HG02610 (cell line): ENCODE measurements at regions not wholly inside any gene's neighbourhood (a gene's known extent, or its start where the extent isn't known, plus 50 kb on each side); places are given as distances from the start of the nearest gene placed in this dataset.
"Not testable (repeated sequence)": the region's sequence is repeated elsewhere in the genome, so short reads cannot be mapped to it uniquely, and the experiment has no call there.

Source experiments
- ATAC-seq: cut with Tn5 transposase; IDR thresholded peaks from one replicate; pipeline ENCODE4 v1.9.1; 2021; ENCODE audit warnings: mild to moderate bottlenecking, moderate library complexity; ENCODE audit not compliant: unreplicated experiment

DNA sequence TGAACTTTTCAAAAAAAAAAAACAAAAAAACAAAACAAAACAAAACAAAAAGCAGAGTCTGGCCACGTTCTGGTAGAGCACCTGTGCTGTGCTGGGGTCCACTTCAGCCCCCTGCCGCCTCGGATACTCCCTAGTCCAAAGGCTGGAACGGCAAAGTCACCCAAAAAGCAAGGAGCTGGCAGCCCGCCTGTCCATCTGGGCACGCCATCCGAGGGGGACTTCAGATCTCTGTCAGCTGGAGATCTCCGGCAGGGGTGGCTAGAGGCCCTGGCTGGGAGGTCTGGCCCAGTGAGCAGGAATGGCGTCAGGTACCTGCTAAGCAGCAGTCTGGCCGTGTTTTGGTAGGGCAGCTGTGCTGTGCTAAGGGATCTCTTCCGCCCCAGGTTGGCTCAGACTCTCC lies 152.3 kb upstream of the ZNF516 start:
- no peak for ATAC-seq

DNA sequence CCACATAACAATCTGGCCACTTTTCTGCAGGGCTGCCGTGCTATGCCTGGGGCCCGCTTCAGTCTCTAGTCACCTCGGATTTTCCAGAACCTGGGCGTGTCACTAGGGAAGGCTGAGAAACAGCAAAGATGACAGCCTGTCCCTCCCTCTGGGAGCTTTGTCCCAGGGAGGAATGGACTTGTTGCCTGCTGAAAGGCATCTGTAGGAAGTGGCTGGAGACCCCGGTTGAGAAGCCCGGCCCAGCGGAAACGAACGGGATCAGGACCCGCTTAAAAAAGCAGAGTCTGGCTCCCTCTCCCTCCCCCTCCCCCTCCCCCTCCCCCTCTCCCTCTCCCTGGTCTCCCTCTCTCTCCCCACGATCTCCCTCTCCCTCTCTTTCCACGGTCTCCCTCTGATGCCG lies 149.5 kb upstream of the ZNF516 start:
- no peak for ATAC-seq

DNA sequence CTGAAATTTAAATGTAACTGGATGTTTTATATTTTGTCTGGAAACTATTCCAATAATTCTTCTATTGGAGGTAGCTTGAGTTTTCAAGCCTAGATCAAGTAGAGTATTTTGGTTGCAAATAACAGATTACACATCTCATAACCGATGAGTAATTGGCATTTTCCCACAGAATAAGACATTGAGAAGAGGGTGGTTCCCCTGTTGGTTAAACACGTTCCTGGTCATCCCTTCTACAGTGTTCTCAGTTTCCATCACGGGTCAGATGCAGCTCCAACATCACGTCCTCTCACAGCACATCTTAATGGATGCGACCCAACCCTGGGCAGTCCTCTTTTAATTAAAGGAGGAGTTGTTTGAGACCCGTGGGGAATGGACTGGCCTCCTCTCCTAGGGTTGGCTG lies 149.0 kb upstream of the ZNF516 start:
- ATAC-seq = no peak

DNA sequence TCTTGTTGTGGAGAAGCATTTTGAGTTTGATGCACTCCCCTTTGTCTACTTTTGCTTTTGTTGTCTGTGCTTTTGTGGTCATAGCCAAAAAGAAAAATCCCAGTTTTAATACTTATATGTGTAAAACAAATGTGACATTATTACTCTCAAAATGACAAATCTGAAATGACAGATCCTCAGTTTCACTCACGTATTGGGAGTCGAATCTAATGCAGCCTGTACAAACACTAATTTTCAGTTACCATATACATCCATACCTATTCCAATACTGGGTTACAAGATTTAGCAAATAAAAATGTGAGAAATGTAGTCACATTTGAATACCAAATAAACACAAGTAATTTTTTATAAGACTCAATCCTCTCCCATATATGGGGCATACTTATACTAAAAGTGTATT lies 148.2 kb upstream of the ZNF516 start:
- no peak for ATAC-seq

DNA sequence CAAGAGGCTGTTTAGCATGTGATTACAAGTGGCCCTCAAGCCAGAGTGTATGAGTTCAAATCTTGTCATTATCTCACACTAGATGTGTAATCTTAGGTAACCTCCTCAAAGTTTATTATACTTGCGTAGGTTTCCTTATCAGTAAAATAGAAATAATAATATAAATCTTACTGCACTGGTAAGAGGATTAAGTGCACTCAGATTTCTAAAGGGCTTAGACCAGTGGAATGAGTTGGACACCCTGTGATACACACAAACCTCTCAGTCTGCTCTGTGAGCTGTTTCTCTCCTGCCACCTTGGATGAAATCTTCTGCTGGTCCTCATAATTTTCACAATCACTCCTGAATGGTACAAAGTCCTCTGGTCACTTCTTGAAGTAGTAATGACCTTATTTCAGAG lies 145.4 kb upstream of the ZNF516 start:
- no peak for ATAC-seq

DNA sequence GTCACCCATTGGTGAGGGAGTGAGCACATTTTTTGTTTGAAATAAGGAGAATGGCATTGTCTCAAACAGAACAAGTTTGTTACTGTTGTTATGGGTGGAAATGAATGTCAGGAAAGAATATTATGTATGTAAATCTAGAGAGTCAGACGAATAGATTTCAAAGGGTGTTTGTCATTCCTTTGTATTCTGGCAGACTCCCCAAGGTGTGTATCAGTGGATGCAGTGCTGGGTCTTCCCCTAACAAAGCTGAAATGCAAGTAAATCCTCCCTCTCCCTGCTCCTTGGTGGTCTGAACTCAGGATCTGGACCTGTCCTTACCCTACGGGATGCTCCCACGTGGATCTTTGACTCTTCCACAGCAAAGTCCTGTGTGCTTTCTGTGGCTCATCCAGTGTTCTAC lies 139.5 kb upstream of the ZNF516 start:
- no peak for ATAC-seq

DNA sequence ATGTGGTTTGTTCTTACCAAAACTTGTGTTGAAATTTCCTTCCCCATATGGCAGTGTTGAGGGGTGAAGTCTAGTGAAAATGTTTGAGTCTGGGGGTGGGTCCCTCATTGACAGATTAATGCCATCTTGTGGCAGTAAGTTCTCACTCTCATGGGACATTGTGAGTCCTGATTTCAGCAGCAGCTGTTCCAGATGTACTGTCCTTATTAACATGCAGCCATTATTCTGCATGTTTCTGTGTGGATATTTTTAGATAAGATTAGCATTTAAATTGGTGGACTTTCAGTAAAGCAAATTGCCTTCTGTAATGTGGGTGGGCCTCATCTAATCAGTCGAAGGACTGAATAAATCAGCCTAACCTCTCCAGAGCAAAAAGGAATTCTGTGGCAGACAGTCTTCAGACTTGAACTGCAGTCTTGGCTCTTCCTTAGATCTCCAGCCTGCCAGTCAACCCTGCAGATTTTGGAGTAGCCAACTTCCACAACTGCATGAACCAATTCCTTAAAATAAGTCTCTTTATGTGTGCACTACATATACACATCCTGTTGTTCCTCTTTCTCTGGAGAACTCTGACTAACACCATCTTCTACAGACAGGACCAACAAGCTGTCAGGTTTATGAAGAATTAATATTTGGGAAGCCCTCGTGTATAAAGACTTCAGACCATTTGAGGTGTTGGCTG lies 138.7 kb upstream of the ZNF516 start:
- no peak for ATAC-seq

DNA sequence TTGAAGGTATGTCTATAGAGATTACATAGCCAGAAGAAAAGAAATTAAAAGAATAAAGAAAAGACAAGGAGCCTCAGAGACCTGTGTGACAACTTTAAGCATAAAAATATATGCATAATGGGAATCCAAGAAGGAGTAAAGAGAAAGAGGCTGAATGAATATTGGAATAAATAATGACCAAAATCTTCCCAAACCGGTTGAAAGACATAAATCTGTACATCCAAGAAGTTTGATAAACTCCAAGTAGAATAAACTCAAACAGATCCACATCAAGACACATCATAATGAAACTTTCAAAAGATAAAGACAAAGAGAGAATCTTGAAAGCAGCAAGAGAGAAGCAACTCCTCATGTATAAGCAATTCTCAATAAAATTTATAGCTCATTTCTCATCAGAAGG lies 132.4 kb upstream of the ZNF516 start:
- ATAC-seq = no peak

DNA sequence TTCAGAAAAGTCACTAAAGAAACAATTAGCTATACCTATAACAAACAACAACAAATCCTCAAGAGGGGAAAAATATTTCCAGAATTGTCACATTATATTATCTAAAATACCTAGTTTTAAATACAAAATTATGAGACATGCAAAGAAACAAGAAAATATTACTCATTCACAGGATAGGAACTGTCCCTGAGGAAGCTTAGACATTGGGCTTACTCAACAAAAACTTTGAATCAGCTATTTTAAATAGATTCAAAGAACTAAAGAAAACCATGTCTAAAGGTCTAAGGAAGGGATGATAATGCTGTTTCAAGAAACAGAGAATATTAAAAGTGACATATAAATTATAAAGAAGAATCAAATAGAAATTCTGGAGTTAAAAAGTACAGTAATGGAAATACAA lies 131.9 kb upstream of the ZNF516 start:
- no peak for ATAC-seq

DNA sequence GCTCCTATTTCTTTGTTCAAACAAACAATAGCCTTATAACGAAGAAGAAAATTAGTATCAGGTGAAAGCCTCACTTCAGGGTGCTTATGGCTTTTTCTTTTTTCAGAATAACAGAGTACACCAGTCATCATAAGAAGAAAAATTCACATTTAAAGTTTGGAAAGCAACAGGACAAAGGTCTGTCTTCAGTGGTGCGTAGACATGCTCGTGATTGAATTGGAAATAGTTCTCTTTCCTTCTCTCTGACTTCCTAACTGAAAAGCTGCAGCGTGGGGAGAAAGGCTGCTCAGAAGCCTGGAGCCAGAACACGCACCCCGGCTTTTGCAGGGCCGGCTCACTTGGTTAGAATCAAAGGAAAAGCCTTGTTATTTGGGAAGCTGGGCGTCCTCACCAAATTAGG lies 127.6 kb upstream of the ZNF516 start:
- ATAC-seq = no peak

DNA sequence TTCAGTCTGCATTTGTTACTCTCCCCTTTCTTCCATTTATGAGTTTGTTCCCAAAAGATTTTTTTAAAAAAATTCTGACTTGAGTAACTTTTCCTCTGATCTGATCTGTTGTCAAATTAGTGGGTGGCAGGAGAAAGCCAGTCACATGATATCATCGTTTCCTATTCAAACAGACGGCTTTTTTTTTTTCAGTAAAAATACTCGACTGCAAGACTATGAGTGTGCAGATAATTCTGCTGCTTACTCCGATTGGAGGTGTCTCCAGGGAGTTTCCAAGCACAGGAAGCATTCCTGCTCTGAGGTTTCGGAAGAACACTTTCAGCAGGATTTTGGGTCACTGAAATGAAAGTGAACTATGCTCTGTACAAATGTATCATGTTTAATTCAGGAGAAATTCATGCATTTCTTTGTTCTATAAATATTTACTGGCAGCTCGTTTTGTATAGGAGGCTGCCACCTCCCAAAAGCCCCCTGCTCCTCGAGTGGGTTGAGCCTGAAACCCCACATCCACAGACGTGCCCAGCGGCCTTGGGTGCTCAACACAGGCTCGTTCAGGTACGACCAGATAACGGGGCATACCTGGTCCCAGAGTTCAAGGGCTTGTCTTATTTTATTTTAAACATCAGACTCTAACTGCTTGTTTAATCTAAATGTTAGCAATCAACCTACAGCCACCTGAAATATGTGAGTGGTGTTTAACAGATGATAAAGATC lies 126.9 kb upstream of the ZNF516 start:
- ATAC-seq = no peak

DNA sequence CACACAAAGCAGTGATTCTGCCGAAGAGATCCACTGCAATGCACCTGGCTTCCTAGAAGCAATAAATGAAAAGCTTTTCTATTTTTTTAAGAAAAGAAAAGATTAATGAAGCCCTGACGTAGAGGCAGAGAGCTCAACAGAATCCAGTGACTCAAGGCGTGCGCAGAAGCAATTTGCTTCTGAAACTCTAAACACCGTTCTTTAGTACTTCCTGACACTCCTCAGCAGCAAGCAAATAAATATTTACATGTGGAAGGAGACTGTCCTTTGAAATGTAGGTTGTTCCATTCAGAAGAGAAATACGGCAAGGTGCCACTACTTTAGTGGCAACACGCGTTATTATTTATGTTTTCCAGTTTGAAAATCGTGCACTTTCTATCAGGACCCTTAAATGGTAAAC lies 126.2 kb upstream of the ZNF516 start:
- no peak for ATAC-seq

DNA sequence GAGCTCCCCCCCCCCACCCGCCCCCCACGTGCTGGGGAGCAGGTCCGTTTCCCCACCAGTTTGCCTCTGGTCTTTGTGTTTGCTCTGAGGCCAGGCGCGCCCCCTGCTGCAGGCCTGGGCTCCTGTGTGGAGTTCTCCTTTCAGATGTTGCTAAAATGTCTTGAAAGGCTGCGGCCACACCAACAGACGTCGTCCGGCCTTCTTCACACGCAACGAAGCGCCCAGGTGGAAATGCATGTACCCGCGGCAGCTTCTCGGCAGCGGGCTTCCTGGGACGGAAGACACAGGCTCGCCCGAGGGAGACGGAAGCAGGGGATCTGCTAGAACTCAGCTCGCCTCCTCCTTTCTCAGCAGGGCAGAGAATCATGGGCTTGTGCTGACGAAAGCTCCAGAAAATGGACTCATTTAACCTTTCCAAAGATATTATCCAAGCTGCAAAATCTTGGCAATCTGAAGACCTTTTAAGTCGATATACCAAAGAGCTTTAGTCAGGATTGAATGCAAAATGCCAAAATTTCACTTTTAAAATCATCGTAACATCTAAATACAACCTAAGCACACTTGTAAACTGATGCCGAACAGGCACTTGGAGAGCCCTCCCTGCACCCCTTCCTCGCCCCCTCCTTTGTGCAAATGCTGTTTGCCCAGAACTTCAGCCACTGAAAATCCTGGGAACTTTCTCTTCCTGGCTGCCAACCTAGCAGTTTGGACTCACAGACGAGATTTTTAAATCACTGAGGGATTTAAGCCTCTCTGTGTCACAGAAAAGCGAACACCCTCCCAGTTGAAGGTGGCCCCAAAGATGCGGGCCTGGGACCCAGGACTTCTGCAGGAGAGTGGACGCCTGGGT lies 125.5 kb upstream of the ZNF516 start:
- ATAC-seq = peak; percentile 84

DNA sequence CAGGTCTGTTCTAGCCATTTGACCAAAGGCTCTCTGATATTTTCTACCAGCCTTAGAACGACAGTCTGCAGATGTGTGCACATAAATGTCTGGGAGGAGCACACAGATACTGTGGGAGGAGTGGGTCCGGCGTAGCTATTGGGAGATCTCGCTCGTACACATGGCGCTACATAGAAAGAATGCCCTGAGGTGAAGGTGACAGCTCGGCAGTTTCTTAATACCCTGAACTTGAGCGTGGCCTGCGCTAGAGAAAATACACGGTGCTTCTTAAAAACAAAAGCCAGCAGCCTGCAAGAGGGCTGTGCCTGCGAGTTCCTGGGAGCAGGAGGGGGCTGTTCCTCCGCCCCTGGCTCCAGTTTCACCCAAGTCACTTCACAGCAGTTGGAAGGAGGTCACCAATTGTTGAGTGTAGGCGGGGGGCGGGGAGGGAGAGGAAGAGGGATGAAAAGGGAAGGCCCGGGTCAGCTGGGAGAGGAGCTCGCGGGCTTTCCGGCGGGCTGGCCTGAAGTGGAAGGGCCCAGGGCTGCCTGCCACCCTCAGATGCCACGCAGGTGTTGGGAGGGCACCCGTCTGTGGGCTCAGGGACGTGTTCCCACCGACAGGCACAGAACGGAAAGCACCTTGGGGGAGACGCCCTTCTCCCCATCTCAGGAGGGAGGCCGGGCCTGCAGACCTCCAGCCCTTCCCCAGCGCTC lies 124.7 kb upstream of the ZNF516 start:
- ATAC-seq = no peak

DNA sequence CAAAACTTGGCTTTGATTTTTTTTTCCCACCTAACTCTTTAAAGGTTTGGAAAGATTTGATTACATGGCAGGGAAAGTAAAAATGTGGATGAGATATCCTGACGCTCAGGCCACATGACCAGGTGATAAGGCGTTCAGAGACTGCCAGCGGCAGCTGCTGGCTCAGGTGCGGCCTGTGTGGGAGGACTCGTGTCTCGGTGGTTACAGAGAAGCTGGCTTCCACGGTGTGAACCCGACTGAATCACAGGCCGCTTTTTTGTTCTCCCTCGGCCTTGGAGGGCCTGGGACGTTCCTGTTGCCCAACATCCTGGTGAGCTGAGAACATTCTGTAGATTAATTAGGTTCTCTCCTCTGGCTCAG lies 124.2 kb upstream of the ZNF516 start:
- no peak for ATAC-seq

DNA sequence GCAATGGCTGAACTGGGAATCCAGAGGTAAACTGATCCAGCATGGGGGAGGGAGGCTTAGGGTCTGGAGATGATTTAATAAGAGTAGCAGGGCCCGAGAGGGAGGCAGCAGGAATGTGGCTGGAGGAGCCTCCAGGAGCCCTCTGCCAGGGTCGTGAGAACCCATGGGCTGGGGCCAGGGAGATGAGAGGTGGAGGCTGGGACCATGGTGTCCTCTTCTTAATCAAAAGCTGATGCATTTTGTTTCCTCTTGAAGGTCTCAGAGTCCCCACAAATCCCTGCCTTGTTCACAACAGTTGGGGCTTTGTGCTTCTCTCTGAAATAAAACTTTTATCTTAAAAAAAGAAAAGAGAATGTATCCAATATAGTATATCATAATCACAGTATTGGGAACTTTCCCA lies 123.7 kb upstream of the ZNF516 start:
- no peak for ATAC-seq

DNA sequence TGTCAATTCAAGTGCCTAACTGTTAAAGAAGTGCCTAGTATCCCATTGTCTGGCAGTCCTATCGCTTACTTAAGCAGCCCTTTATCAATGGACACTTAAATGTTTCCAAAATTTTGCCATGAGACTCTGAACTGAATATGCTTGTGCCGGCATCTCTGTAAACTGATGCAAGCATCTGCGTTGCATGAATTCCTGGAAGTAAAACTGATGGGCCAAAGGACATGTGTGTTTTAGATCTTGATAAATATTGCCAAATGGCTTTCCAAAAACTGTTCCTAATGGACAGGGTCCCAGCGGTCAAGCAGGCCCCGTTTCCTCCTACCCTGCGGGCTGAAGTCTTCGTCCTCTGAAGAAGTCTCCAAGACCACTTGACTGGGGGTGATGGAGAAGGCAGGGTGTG lies 121.3 kb upstream of the ZNF516 start:
- no peak for ATAC-seq

DNA sequence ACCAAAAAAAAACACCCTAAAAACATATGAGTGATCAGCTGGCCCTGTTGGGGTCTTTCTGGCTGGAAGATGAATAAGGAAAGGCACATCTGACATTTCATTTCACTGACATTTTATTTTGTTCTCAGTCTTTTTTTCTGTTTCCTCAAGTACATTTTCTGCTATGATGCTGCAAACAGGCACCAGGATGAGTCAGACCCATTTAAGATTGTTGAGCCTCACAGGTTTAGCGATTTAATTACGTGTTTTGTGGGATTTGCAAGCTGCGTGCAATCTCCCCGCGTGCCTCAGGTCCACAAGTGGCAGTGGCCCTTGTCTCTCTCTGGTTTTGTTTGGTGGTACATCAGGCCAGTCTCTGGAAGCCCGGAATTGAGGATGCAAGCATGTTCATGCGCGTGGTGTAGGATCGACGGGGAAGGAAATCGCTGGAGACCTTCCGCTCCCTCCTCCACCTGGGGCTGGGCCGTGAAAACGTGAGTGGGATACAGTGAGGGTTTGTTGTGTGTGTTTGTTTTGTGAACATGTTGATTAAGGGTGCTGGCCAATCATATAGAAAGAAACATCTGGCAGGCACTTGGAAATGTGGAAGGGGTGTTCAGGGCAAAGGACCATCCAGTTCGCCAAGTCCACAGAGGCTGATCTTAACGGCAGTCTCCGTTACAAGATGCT lies 120.2 kb upstream of the ZNF516 start:
- ATAC-seq = no peak

DNA sequence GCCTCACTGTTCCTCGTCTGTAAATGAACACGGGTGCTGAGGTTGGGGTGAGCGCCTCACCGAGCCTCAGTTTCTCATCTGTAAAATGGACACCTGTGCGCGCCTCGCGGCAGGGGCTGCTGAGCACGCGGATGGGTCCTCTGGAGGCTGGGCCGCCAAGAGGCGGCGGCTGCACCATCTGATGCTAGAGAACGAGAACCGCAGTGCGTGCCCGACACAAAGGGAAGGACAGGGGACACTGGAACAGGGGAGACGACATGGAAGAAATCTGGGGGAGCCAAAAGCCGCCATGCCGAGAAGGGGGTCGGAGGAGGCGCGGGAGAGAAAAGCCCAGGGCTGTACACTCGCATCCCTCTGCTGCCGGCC lies 118.7 kb upstream of the ZNF516 start:
- no peak for ATAC-seq

DNA sequence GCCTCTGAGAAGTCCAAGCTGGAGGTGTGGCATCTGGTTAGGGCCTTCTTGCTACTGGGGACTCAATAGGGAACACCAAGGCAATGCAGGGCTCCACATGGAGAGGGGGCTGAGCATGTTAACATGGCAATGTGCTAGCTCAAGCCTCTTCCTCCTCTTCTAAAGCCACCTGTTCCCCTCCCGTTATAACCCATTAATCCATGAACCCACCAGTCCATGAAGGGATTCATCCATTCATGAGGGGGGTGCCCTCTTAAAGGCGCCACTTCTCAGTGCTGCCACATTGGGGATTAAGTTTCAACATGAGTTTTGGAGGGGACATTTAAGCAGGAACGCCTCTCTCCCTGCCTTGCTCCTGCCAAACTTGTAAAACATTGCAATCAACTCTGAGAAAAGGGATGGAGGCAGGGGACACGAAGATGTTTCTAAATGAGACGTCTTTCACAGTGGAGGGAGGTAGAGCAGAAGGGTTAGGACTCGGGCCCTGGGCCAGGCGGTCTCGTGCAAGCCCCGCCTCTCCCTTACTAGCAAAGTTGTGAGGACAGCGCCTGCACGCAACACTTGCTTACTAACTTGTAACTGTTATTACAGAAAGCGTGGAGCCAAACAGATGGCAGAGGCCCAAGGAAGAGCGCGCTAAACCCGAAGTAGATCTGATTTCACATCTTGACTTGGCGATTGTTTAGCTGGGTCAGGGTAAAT lies 118.2 kb upstream of the ZNF516 start:
- ATAC-seq = no peak

DNA sequence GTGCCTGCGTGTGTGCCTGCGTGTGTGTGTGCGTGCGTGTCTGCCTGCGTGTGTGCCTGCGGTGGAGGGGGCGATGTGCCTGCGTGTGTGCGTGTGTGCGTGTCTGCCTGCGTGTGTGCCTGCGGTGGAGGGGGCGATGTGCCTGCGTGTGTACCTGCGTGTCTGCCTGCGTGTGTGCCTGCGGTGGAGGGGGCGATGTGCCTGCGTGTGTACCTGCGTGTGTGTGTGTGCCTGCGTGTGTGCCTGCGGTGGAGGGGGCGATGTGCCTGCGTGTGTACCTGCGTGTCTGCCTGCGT lies 116.7 kb upstream of the ZNF516 start:
- not testable (repeated sequence) for ATAC-seq
